H1 (cell line): ENCODE measurements at regions not wholly inside any gene's neighbourhood (a gene's known extent, or its start where the extent isn't known, plus 50 kb on each side); places are given as distances from the start of the nearest gene placed in this dataset.

Source experiments
- CTCF ChIA-PET: fragments of 300-600 bp; sonication (Branson Sonifier 250); formaldehyde crosslinking; loops from one replicate; lab custom pipeline; 2021; ENCODE audit not compliant: partially characterized antibody; lab: Charles Lee
- POLR2A ChIA-PET: fragments of 300-600 bp; sonication (Branson Sonifier 250); formaldehyde crosslinking; loops from one replicate; lab custom pipeline; 2021; ENCODE audit warnings: inconsistent platforms; ENCODE audit not compliant: partially characterized antibody; lab: Charles Lee
- DNase-seq, 2 experiments: peaks; one replicate each; pipeline versions ENCODE4 v3.0.0 to v3.0.0-alpha.2; 2010 to 2022; ENCODE audit warnings: low spot score in 2 of 2, low read depth in 1 of 2, mixed read lengths in 1 of 2
- FAIRE-seq: peaks from 2 replicates; lab custom pipeline; 2011; peaks lifted over from hg19 to GRCh38; lab: Jason Lieb, UNC
- H2AFZ ChIP-seq: 2 replicates; pipeline ENCODE4 v1.8.1; 2012; ENCODE audit warnings: low read length, inconsistent platforms
- H2AK5ac ChIP-seq: 2 replicates; pipeline ENCODE4 v1.6.1; 2013; ENCODE audit warnings: low read depth, low read length
- H2BK120ac ChIP-seq: replicated peaks from 2 replicates; pipeline ENCODE3; 2013; ENCODE audit warnings: low read depth, low read length, inconsistent platforms
- H2BK12ac ChIP-seq: 2 replicates; pipeline ENCODE4 v1.6.1; 2013; ENCODE audit warnings: low read depth, low read length
- H2BK15ac ChIP-seq: 2 replicates; pipeline ENCODE4 v1.6.1; 2013; ENCODE audit warnings: low read length
- H2BK20ac ChIP-seq: 2 replicates; pipeline ENCODE4 v1.6.1; 2013; ENCODE audit warnings: low read length
- H2BK5ac ChIP-seq: 2 replicates; pipeline ENCODE4 v1.6.1; 2013; ENCODE audit warnings: low read depth, low read length
- H3K14ac ChIP-seq: 2 replicates; pipeline ENCODE4 v1.6.1; 2013; ENCODE audit warnings: inconsistent platforms; ENCODE audit not compliant: insufficient read length
- H3K18ac ChIP-seq: 2 replicates; pipeline ENCODE4 v1.6.1; 2013; ENCODE audit warnings: low read length; ENCODE audit errors: extremely low read depth
- H3K23ac ChIP-seq: 2 replicates; pipeline ENCODE4 v1.6.1; 2013; ENCODE audit warnings: inconsistent platforms; ENCODE audit not compliant: insufficient read length
- H3K23me2 ChIP-seq: 2 replicates; pipeline ENCODE4 v1.6.1; 2013; ENCODE audit warnings: low read depth, low read length
- H3K27ac ChIP-seq: 2 replicates; pipeline ENCODE4 v1.6.1; 2011; ENCODE audit warnings: low read depth, low read length, inconsistent platforms
- H3K27me3 ChIP-seq, 4 experiments: replicated peaks in 1 of 4; 1 replicate in 1 of 4; 2 replicates in 3 of 4; pipeline versions ENCODE4 v1.6.1 to v1.8.1; 2011 to 2013; ENCODE audit warnings: low read length in 3 of 4, mild to moderate bottlenecking in 3 of 4, inconsistent platforms in 2 of 4, mixed read lengths in 2 of 4, moderate library complexity in 1 of 4; ENCODE audit not compliant: control insufficient read depth in 3 of 4, insufficient read depth in 3 of 4; ENCODE audit errors: extremely low read depth in 1 of 4
- H3K36me3 ChIP-seq, 4 experiments: 2 replicates each; pipeline versions ENCODE4 v1.6.1 to v1.8.1; 2011 to 2013; ENCODE audit warnings: mild to moderate bottlenecking in 4 of 4, low read length in 3 of 4, moderate library complexity in 2 of 4, control low read depth in 1 of 4, inconsistent platforms in 1 of 4; ENCODE audit not compliant: insufficient read depth in 4 of 4, control insufficient read depth in 2 of 4
- H3K4ac ChIP-seq: replicated peaks from 2 replicates; pipeline ENCODE3; 2013; ENCODE audit warnings: low read length, low read depth, mixed read lengths, inconsistent platforms; ENCODE audit not compliant: insufficient read length
- H3K4me1 ChIP-seq, 4 experiments: replicated peaks in 1 of 4; 1 replicate in 1 of 4; 2 replicates in 3 of 4; pipeline versions ENCODE4 v1.6.1 to v1.8.1; 2011 to 2013; ENCODE audit warnings: low read length in 3 of 4, inconsistent platforms in 2 of 4, mixed read lengths in 1 of 4; ENCODE audit not compliant: insufficient read depth in 4 of 4, control insufficient read depth in 3 of 4
- H3K4me2 ChIP-seq, 2 experiments: 2 replicates each; pipeline versions ENCODE4 v1.6.1 to v1.8.1; 2011 to 2013; ENCODE audit warnings: low read depth in 2 of 2, low read length in 2 of 2, control low read depth in 1 of 2, inconsistent platforms in 1 of 2, mild to moderate bottlenecking in 1 of 2; ENCODE audit not compliant: insufficient read depth in 1 of 2
- H3K4me3 ChIP-seq, 4 experiments: fragments of 200-600, 300-600 bp in 1 of 4; sonication (generic), shearing (Covaris generic), sonication (Bioruptor Twin) in 1 of 4; 2 replicates each; pipeline versions ENCODE4 v1.5.1 to v1.8.1; 2011 to 2016; ENCODE audit warnings: low read length in 4 of 4, low read depth in 3 of 4, control low read depth in 2 of 4, inconsistent platforms in 2 of 4, mild to moderate bottlenecking in 2 of 4, mixed read lengths in 1 of 4, moderate library complexity in 1 of 4; ENCODE audit not compliant: insufficient read depth in 2 of 4; ENCODE audit errors: extremely low read depth in 1 of 4
- H3K56ac ChIP-seq: replicated peaks from 2 replicates; pipeline ENCODE3; 2013; ENCODE audit warnings: low read depth, mild to moderate bottlenecking, mixed read lengths, low read length, inconsistent platforms; ENCODE audit not compliant: insufficient read length
- H3K79me1 ChIP-seq: 2 replicates; pipeline ENCODE4 v1.6.1; 2013; ENCODE audit warnings: low read depth, low read length, control low read depth
- H3K79me2 ChIP-seq, 2 experiments: 2 replicates each; pipeline versions ENCODE4 v1.6.1 to v1.8.1; 2012 to 2013; ENCODE audit warnings: low read length in 2 of 2, mild to moderate bottlenecking in 2 of 2, inconsistent platforms in 1 of 2; ENCODE audit not compliant: insufficient read depth in 2 of 2, control insufficient read depth in 1 of 2
- H3K9ac ChIP-seq, 4 experiments: replicated peaks in 1 of 4; 1 replicate in 1 of 4; 2 replicates in 3 of 4; pipeline versions ENCODE4 v1.6.1 to v1.8.1; 2011 to 2013; ENCODE audit warnings: low read depth in 3 of 4, low read length in 3 of 4, control low read depth in 2 of 4, mild to moderate bottlenecking in 2 of 4, moderate library complexity in 2 of 4, inconsistent platforms in 1 of 4; ENCODE audit errors: extremely low read depth in 1 of 4
- H3K9me3 ChIP-seq, 2 experiments: 2 replicates each; pipeline versions ENCODE4 v1.6.1 to v1.8.1; 2012 to 2013; ENCODE audit warnings: mild to moderate bottlenecking in 2 of 2, moderate library complexity in 2 of 2, control low read depth in 1 of 2, inconsistent platforms in 1 of 2, low read depth in 1 of 2, low read length in 1 of 2, mixed read lengths in 1 of 2; ENCODE audit not compliant: insufficient read depth in 2 of 2
- H4K20me1 ChIP-seq, 2 experiments: replicated peaks in 1 of 2; 2 replicates each; pipeline versions ENCODE3 to v1.8.1; 2011 to 2013; ENCODE audit warnings: inconsistent platforms in 2 of 2, low read length in 2 of 2, mild to moderate bottlenecking in 1 of 2; ENCODE audit not compliant: insufficient read depth in 2 of 2, control insufficient read depth in 1 of 2
- H4K5ac ChIP-seq: 2 replicates; pipeline ENCODE4 v1.6.1; 2013; ENCODE audit warnings: low read length, low read depth, mixed read lengths, inconsistent platforms; ENCODE audit not compliant: insufficient read length
- H4K8ac ChIP-seq: 2 replicates; pipeline ENCODE4 v1.8.0; 2013; ENCODE audit warnings: mild to moderate bottlenecking, moderate library complexity, low read length, inconsistent platforms; ENCODE audit not compliant: insufficient read depth; ENCODE audit errors: extremely low read depth
- H4K91ac ChIP-seq: replicated peaks from 2 replicates; pipeline ENCODE3; 2013; ENCODE audit warnings: low read length, mixed read lengths, inconsistent platforms; ENCODE audit not compliant: insufficient read length
- BCL11A ChIP-seq, 2 experiments: IDR thresholded peaks; one replicate each; pipeline ENCODE4 v1.6.1; 2011; ENCODE audit warnings: low read depth in 2 of 2, low read length in 2 of 2, mild to moderate bottlenecking in 2 of 2
- CHD2 ChIP-seq: IDR thresholded peaks from 2 replicates; pipeline ENCODE4 v1.6.1; 2012; ENCODE audit warnings: low read length, improper control_type of control experiment
- EP300 ChIP-seq, 2 experiments: IDR thresholded peaks; 1 replicate in 1 of 2; 2 replicates in 1 of 2; pipeline ENCODE4 v1.6.1; 2011 to 2012; ENCODE audit warnings: low read depth in 2 of 2, low read length in 2 of 2, mild to moderate bottlenecking in 2 of 2, borderline replicate concordance in 1 of 2, inconsistent platforms in 1 of 2, moderate library complexity in 1 of 2
- GTF2F1 ChIP-seq: IDR thresholded peaks from 2 replicates; pipeline ENCODE4 v1.6.1; 2012; ENCODE audit warnings: low read depth, low read length, improper control_type of control experiment, borderline replicate concordance
- JUND ChIP-seq: IDR thresholded peaks from 2 replicates; pipeline ENCODE4 v1.6.1; 2011; ENCODE audit warnings: mild to moderate bottlenecking, improper control_type of control experiment, low read length
- MAFK ChIP-seq: IDR thresholded peaks from 2 replicates; pipeline ENCODE4 v1.6.1; 2012; ENCODE audit warnings: low read depth, mild to moderate bottlenecking, improper control_type of control experiment, low read length
- NRF1 ChIP-seq: IDR thresholded peaks from 2 replicates; pipeline ENCODE4 v1.6.1; 2011; ENCODE audit warnings: mild to moderate bottlenecking, low read depth, low read length, improper control_type of control experiment
- RFX5 ChIP-seq: IDR thresholded peaks from 2 replicates; pipeline ENCODE4 v1.6.1; 2011; ENCODE audit warnings: low read depth, low read length, improper control_type of control experiment, borderline replicate concordance
- TBP ChIP-seq: IDR thresholded peaks from 2 replicates; pipeline ENCODE4 v1.6.1; 2011; ENCODE audit warnings: low read depth, low read length, improper control_type of control experiment
- TEAD4 ChIP-seq: IDR thresholded peaks from 2 replicates; pipeline ENCODE4 v1.6.1; 2012; ENCODE audit warnings: low read depth, low read length, inconsistent platforms, mixed read lengths
- YY1 ChIP-seq: IDR thresholded peaks from 2 replicates; pipeline ENCODE4 v1.6.1; 2011; ENCODE audit warnings: low read depth, mild to moderate bottlenecking, low read length
- WGBS, 2 experiments: shearing (Covaris generic) in 1 of 2; methylation state at CpG; one replicate each; pipeline versions ENCODE4 v1.1.6 to v1.1.7; 2013 to 2015; ENCODE audit warnings: low lambda C conversion rate in 2 of 2, mixed read lengths in 2 of 2, inconsistent platforms in 1 of 2, low coverage in 1 of 2, missing lambda C conversion rate in 1 of 2; ENCODE audit not compliant: insufficient replicate concordance in 2 of 2, insufficient coverage in 1 of 2, insufficient read length in 1 of 2; ENCODE audit errors: extremely low coverage in 1 of 2, missing lambda C conversion rate in 1 of 2; 5-methylcytosine and 5-hydroxymethylcytosine counted together

- Histone ChIP-seq H4K8ac (no peak overlapping the region), H3K9me3 (peaks cover 0 to 8% of the 10 kb centered on the region in 2 experiments; a peak in 1 of 4 replicates), H3K18ac (no peak overlapping the region), H3K23me2 (no peaks in the 10 kb centered on the region), H3K4me3 (no peak overlapping the region), H4K91ac (no peak overlapping the region), H2BK15ac (no peak overlapping the region), H3K27me3 (no peaks in the 10 kb centered on the region), H2BK12ac (no peak overlapping the region), H3K79me2 (no peaks in the 10 kb centered on the region), H3K4ac (no peak overlapping the region), H3K56ac (no peak overlapping the region), H2BK20ac (no peak overlapping the region), H4K20me1 (no peaks in the 10 kb centered on the region), H3K4me1 (no peaks in the 10 kb centered on the region), H2AFZ (no peak overlapping the region), H3K79me1 (no peaks in the 10 kb centered on the region), H3K9ac (no peak overlapping the region), H3K4me2 (no peak overlapping the region), H3K36me3 (no peaks in the 10 kb centered on the region), H2BK5ac (no peak overlapping the region), H3K27ac (no peak overlapping the region), H2AK5ac (no peak overlapping the region), H3K14ac (no peak overlapping the region), H3K23ac (no peak overlapping the region), H4K5ac (no peak overlapping the region), H2BK120ac (no peak overlapping the region)
- DNase-seq (no peak), FAIRE-seq (no peak)
- ChIA-PET CTCF (no interaction called here), POLR2A (no interaction called here)
- 68% methylated on average over 4 of the region's 4 CpGs; no CpG with 5 or more reads in 1 of the 2 experiments for WGBS, 2 experiments
- TF ChIP-seq TEAD4, result no peak
- no peak for TF ChIP-seq YY1
- no peak for TF ChIP-seq MAFK
- no peak for TF ChIP-seq JUND
- TF ChIP-seq TBP, result no peak
- no peak for TF ChIP-seq CHD2
- TF ChIP-seq GTF2F1, result no peak
- TF ChIP-seq EP300 (IDR thresholded peaks at IDR 0.05; ENCODE audit: borderline replicate concordance in 1 of 2, low read depth in 2 of 2, low read length in 2 of 2), result no peak
- TF ChIP-seq RFX5, result no peak
- no peak for TF ChIP-seq NRF1
- no peak for TF ChIP-seq BCL11A (IDR thresholded peaks at IDR 0.05; ENCODE audit: low read depth in 2 of 2, low read length in 2 of 2)
Measured at GRCh38 chr20:48433178-48433577, 394.6 kb downstream of the PREX1 start.
